NOMO-1 (cell line): ENCODE measurements at regions not wholly inside any gene's neighbourhood (a gene's known extent, or its start where the extent isn't known, plus 50 kb on each side); places are given as distances from the start of the nearest gene placed in this dataset.
"Not testable (repeated sequence)": the region's sequence is repeated elsewhere in the genome, so short reads cannot be mapped to it uniquely, and the experiment has no call there.

Experiments
- DNase-seq, 2 experiments: peaks; one replicate each; lab custom pipeline; 2025; ENCODE audit not compliant: unreplicated experiment in 2 of 2; lab: John Stamatoyannopoulos, UW

DNA sequence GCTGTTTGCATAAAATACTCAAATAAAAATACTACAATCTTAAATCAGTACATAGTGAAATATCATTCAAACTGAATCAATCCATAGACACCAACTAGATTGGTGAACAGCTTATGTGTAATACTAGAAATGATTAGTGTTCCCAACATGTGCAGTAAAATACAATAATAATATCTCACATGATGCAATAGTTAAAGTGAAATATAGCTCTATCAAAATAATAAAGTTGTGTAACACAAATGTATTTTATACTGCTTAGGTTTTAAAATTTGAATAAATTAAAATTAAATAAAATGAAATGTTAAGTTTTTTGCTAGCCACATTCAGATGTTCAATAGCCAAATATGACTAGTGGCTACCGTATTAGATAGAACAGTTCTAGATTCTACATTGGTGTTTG lies 714.1 kb downstream of the ZNF385D start:
- DNase-seq = no peak

DNA sequence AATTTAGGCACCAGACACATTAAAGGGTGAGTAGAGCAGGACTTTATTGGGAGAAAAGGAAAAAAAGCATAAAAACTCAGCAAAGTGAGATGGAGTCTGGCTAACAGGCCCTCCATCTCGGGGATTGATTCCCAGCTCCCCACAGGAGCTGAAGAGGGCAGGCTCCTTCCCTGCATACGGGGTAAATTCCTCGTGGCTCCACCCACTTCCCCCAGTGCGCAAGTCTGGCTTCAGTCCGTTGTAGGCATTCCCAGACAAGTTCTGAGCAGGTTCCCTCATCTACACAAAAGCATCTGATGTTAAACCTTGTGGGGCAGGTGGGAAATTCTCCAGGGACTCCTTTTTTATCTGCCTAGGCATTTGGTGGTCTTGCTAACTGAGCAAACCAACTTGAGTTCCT lies 722.6 kb downstream of the ZNF385D start:
- DNase-seq = no peak

DNA sequence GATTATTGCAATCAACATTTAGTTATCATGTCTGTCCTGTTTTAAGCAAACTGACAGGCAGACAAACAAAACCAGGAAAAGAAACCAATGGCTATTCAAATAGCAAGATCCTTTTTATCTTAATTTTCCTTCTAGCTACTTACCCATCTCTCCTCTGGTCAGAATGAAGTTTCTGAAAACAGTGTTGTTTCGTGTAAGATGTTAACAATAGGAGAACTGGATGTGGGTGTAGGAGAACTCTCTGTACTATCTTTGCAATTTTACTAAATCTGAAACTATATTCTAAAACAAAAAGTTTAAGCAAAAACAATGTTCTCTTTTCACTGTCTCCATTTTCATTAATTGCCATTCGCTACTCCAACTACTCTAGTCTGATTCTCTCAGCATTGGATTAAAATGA lies 726.4 kb downstream of the ZNF385D start:
- no peak for DNase-seq

DNA sequence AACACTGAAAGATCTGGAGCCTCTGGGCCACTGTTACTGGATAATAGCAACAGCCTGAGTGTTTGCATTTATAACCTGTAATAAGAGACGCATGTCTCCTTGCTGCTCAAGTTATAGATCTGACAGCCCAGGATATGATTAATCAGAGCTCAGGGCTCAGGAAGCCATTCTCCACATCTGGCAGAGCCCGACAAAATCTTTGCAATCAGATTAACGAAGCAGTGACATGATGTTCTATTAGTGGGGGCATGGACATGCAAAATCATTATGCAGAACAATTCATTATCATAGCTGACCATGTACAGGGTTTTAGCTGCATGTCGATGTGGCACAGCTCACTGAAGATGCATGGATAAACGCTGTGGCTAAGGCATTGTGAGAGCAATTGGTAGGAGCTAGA lies 730.3 kb downstream of the ZNF385D start:
- DNase-seq = no peak

DNA sequence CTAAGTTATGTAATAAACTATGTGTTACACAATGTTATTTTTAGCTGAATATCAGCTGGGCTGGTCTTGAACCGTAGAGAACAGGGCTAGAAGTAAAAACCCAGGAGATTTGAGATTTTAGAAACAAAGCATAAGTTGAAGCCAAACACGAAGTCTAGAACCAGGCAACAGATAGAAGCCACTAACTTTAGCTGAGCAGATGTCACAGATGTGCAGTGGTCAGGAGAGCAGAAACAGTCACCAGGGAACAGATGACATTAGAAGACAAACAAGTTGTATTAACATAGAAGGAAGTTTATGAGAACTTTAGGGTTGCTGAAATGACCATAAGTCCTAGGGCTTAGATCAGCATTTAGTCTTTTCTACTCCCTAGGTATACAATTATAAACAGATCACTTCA lies 731.0 kb downstream of the ZNF385D start:
- no peak for DNase-seq

DNA sequence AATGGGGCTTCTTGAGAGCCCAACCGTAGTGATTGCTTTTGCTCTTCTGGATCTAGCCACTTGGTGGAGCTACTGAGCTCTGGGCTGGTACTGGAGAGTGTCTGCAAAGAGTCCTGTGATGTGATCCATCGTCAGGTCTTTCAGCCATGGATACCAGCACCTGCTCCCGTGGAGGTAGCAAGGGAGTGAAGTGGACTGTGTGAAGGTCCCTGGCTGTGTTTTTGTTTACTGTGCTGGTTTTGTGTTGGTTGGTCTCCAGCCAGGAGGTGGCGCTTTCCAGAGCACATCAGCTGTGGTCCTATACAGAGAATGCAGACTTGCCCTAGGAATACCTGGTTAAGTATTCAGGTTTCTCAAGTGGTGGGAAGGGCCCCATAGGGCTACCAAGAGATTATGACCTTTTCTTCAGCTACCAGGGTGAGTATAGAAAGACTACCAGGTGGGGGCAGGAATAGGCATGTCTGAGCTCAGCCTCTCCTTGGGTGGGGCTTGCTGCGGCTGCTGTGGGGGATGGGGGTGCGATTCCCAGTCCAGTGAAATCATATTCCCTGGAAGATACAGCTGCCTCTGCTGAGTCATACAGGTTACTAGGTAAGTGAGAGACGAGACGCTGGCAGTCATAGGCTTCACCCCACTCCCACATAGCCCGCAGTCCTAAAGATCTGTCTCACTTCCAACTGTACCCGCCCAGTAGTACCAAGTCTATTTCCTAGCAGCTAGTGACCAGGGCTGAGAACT lies 733.7 kb downstream of the ZNF385D start:
- DNase-seq = no peak

DNA sequence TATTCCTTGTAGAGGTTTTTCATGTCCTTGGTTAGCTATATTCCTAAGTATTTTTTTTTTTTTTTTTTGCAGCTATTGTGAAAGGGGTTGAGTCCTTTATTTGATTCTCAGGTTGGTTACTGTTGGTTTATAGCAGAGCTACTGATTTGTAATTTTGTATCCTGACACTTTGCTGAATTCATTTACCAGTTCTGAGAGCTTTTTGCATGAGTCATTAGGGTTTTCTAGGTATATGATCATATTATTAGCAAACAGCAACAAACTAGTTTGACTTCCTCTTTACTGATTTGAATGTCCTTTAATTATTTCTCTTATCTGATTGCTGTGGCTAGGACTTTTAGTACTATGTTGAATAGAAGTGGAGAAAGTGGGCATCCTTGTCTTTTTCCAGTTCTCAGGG lies 737.4 kb downstream of the ZNF385D start:
- DNase-seq = no peak

DNA sequence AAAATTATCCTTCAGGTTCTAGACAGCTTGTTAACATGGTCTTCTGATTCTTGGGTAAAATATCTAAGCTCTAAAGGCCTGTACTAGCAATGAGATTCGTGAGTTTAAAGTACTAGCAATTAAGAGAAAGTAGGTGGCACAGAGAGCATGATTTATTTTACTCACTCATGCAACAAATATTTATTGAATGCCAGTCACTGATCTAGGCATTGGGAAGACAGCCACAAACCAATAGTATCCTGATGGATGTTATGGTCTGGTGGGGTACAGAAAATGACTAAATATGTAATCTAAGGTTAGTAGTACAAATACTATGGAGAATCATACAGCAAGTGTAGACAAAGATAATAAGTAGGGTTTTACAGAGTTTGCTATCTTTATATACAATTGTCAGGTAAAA lies 751.3 kb downstream of the ZNF385D start:
- DNase-seq = no peak

DNA sequence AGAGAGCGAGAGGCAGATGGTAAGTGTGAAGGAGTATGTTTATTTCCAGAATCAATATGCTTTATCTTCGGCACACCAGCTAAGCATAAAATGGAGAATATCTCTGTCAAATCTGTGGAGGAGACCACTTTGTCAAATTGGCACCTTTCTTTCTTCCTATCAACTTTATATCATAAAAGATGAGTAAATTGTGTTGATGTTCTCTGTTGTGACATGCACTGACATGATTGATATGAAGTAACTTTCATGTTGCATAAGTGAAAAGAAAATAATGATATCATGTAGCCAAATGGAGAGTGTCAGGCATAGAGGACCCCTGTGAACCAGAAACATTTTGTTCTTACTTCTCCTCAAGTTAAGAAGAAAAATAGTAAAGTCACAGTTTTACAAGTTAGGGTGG lies 753.8 kb downstream of the ZNF385D start:
- DNase-seq = no peak

DNA sequence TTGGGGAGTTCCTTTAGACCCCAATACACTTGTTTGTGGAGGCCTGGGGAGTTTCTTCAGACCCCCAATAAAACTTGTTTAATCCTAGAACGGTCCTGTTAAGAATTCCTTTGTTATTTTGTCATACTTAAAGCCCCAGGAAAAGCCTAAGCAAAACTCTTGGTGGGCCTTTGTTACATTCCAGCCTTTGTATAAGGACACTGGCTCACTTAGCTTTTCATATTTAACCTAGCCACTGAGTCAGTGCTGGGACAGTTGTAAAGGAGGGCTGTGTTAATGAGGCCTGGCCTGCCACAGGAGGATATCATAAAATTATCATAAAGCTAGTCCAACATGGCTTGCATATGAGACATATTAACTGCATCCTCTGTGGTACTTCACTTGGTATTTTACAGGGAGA lies 760.1 kb downstream of the ZNF385D start:
- DNase-seq = no peak

DNA sequence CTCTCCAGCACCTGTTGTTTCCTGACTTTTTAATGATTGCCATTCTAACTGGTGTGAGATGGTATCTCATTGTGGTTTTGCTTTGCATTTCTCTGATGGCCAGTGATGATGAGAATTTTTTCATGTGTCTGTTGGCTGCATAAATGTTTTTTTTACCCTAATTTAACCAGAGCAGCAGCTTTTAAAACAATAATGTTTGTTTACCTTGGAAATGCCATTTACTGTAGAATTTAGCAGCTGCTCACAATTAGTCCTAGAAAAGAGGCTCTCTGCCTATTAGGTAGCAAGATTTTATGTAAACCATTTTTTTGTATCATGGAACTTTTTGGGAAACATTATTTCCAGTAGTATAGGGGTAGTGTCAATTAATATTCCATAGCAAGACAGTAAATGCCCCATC lies 761.4 kb downstream of the ZNF385D start:
- DNase-seq = not testable (repeated sequence)

DNA sequence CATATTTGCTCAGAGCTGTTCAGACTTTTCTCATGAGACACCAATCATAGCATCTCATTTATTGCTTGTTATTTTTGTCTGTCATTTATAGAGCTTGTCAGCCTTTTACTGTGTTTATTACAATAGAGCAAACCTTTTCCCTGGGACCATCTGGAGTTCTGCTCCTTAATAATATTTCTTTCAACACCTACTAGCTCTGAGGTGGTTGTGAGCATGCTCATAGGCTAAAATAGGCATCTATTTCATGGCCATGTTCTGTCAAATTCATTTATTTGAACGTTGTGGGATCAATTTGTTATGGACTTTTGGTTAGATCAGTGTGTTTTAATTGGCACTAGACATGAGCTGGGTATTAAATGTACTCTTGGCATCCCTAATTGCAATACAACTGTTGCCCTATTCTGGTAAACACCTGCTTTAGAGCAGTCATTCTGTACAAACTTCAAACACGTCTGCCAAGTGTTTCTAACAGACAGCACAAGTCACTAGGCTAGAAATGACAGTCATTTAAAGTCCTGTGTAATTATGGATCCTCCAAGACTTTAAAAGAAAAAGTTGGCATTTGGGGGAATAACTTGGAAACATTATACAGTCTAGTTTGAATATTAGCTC lies 766.3 kb downstream of the ZNF385D start:
- DNase-seq = no peak

DNA sequence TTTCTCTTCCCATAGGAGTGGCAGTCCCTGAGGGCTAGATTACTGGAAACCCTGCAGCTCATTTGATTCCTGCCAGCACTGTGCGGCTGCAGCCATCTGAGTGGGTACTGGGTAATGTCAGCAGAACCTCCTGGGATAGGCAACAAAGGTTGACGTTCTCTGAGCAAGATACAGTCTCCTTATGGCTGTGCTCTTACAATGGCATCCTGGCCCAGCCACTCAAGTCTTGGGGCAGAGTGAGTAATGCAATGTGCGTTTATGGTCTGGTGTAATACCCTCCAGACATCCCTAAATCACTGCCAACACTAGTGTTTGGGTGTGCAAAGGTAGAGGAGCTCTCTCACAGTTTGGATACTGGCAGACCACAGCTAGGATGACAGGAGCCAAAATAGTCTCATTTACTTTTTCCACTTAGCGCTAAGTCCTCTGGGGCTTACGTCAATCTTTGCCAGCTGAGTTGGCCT lies 775.8 kb downstream of the ZNF385D start:
- DNase-seq = no peak

DNA sequence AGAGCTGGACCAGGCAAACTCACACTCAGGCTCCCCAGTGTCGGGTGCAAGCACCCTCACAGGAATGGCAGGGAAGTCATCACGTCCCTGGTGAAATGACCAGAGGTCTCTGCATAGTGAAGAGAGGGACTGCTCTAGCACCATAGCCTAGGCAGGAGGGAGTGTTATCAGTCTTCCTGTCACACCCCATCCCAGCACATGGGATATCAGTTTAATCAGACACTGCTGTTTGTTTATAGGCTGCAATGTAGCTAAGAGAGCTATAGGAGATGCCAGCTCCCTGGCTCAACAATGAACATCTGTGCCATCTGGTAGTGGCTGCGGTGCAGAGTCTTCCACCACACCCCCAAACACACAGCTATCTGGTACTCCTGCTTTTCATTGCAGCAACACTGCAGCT lies 776.6 kb downstream of the ZNF385D start:
- DNase-seq = no peak

DNA sequence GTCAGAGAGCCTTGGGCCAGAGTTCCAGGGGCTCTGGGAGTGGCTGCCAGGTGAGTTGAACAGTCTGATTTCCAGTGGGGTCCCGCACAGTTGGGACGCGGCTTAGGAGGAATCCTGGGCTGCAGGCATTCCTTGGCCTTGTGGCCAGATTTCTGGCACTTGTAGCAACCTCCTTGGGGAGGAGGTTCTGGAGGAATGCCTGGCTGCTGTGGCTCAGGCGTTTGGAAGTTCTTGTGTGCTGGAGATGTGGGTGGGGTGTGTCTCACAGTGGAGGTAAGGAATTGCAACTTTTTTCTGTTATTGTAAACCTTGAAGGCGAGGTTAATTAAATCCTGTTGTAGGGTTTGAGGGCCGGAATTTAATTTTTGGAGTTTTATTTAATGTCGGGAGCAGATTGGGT lies 780.2 kb downstream of the ZNF385D start:
- not testable (repeated sequence) for DNase-seq

DNA sequence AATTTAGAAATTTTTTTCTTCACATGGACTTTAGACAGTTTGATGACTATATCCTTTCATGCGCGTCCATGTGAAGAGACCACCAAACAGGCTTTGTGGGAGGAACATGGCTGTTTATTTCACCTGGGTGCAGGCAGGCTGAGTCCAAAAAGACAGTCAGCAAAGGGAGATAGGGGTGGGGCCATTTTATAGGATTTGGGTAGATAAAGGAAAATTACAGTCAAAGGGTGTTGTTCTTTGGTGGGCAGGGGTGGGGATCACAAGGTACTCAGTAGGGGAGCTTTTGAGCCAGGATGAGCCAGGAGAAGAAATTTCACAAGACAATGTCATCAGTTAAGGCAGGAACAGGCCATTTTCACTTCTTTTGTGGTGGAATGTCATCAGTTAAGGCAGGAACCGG lies 781.5 kb upstream of the SGO1 start:
- DNase-seq = not testable (repeated sequence)

DNA sequence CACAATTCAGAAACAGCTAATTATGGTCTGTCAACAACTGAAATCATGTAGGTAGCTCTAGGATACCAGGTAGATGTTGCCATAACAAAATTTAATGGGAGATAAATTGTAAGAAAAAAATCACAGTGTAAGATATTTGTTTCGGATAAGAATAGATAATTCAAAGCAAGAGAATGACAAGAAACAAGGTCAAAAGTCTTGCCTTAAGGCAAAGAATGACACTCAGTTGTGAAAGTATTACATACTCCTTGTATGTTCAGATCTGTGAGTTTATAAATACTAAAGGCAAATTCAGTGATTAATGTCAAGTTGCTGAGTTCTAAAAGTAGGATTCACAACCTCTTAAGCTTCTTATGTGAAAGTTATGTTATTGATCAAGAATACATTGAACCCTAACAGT lies 772.2 kb upstream of the SGO1 start:
- no peak for DNase-seq

DNA sequence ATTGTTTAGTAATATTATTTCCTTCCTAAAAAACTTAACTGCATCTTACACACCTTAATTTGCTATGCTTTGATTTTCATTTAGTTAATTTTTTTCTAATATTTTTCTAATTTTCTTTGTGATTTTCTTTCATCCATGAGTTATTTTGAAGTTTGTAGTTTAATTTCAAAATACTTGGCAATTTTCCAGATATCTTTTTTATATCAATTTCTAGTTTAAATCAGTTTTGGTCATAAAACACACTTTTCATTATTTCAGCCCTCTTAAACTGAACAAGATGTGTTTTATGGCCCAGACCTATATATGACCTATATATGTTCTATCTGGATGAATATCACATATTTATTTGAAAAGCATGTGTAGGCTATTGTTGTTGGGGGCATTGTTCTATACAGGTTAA lies 759.9 kb upstream of the SGO1 start:
- DNase-seq = no peak

DNA sequence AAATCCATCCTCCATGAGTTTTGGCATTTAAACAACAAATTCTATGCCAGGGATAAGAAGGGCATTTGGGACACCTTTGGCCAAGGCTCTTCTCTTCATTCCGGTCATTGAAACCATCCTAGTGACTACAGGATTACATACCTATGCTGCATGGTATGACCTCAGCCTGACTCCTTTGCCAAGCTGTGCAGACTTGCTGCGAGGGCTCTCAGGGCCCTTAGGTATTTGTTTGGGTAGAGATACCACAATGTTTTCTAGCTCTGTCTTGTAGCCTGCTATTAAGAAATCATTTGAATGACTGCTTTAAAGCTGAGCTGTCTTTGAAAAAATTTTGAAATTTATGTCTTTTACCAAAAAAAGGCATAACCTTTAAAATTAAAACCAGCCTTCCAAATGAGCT lies 749.8 kb upstream of the SGO1 start:
- no peak for DNase-seq

DNA sequence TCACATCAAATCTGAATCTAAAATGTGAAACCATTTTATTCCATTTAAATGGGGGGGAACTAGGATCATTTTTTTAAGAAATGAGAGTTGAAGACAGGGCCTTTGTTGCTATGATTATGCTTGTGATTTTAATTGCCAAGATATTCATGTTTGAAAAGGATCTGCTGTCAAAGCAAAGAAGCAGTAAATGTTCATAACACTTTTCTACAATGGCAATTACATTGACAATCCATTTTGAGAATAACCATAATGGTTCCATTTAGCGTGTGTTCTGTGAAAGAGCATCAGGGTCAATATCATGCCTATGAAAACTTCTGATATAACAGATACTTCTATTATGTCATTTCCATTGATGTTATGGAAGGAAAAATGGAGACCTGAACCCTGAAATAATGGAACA lies 745.8 kb upstream of the SGO1 start:
- no peak for DNase-seq

DNA sequence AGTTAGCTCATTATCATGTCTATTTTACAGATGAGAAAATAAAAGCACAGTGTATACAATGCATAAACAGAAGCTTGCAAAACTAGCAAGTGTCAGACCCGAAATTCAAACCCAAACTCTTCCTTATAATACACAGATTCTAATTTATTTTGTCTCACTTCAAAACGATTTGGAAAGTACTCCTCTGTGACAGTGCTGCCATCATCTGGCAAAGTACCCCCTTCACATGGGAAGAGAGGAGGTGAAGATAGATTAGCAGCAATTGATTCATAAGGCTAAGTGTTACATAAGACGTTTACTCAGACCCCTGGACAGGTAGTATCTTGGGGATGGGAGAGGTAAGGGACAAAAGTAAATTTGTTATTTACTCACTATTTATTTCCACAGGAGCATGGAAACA lies 744.0 kb upstream of the SGO1 start:
- peak in 1 of 2 experiments; percentile 20 for DNase-seq

DNA sequence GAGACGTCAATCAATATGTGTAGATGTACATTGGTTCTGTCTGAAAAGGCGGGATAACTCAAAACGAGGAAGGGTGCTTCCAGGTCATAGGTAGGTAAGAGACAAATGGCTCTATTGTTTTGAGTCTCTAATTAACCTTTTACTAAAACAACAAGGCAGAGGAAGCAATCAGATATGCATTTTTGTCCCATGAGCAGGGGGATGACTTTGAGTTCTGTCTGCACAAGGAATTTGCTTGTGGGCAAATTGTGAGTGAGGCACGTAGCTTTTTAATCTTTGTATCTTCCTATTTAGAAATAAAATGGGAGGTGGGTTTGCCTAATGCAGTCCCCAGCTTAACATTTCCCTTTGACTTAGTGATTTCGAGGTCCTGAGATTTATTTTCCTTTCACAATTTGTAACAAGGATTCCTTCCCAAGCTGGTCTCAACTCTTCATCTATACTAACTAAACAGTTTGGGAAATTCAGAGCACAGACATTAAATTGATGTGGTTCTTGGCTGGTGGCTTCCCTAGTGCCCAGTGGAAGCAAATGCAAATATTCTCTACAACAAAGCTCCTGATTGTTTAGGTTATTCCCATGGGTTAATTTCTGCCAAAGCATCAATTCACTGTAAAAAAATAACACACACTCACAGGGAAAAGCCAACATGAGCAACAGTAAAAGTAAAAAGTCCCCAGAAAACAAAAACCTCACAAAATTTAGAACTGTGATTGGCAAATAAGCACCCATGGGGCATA lies 738.8 kb upstream of the SGO1 start:
- DNase-seq = no peak
